VCaP (cell line): ENCODE measurements at regions not wholly inside any gene's neighbourhood (a gene's known extent, or its start where the extent isn't known, plus 50 kb on each side); places are given as distances from the start of the nearest gene placed in this dataset.

Experiments
- H3K27ac ChIP-seq: fragments of 450-650 bp; 2 replicates; pipeline ENCODE4 v1.5.1; 2017
- CTCF ChIP-seq: fragments of 450-650 bp; conservative IDR thresholded peaks from 2 replicates; pipeline ENCODE4 v1.5.1; 2017; ENCODE audit warnings: mild to moderate bottlenecking, moderate library complexity

- H3K27ac ChIP-seq = no peak overlapping the region
- no peak for TF ChIP-seq CTCF
Observed at GRCh38 chr10:35704401-35704800, 62.3 kb upstream of the FZD8 start.

- H3K27ac ChIP-seq = no peak overlapping the region
- TF ChIP-seq CTCF = no peak
Observed at GRCh38 chr10:35700487-35700882, 58.4 kb upstream of the FZD8 start.

- H3K27ac ChIP-seq = no peak overlapping the region
- no peak for TF ChIP-seq CTCF
Observed at GRCh38 chr10:35699848-35700486, 57.9 kb upstream of the FZD8 start.

DNA sequence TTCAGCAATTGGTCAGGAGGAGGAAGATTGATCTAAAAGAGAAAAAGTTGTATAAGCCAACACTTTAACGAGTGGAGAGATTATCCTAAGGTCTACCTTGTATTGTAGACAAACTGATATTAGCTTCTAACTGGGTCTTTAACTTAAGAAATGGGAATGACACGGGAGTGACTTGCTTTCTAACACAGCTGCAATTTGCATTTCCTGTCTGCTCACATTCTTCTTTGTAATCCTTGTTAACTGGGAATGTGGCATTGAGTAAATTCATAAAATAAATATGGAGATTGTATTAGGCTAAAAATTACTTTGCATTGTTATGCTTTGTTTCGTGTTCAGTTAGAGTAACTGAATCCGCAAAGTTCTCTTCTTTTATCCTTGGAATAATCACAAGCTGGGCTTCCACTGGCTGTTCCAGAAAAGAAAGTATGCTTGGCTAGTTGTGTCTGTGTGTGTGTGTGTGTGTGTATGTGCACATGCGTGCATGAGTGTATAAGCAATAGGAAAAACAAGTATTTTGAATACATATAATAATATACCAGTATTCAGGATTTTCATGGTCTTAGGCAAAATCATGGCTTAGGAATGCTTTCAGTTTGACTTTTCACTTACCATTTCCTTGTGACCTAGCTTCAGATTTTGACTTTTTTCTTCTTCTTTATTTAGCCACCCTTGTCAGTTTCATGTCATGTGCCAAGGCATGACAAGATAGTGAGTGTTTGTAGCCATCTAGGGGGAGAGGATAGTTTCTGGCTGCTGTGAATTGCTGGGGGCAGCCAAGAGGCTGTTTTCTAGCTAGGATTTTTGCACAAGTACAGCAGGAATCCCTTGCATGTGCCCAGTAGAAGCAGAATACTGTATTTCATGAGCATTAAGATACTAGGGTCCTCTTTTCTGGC lies 54.5 kb upstream of the FZD8 start:
- no peak for TF ChIP-seq CTCF
- H3K27ac ChIP-seq = 0 out of 2 replicates have a peak overlapping the region, but pooled peaks have one; percentile 14

- TF ChIP-seq CTCF = no peak
Observed at GRCh38 chr10:35693800-35694199, 51.7 kb upstream of the FZD8 start.

More at GRCh38 chr10:35693800-35694199, 51.7 kb upstream of the FZD8 start:
- H3K27ac ChIP-seq = no peak overlapping the region; the same call in 1 of the 2 replicates
